GM12892 (cell line): ENCODE measurements at regions not wholly inside any gene's neighbourhood (a gene's known extent, or its start where the extent isn't known, plus 50 kb on each side); places are given as distances from the start of the nearest gene placed in this dataset.

Source experiments
- POLR2A ChIP-seq: IDR thresholded peaks from 2 replicates; pipeline ENCODE4 v1.6.1; 2011; ENCODE audit warnings: low read depth, low read length, control low read depth
- POLR2AphosphoS5 ChIP-seq: IDR thresholded peaks from 2 replicates; pipeline ENCODE4 v1.6.1; 2011; ENCODE audit warnings: low read depth, low read length, control low read depth
- TAF1 ChIP-seq: IDR thresholded peaks from 2 replicates; pipeline ENCODE4 v1.6.1; 2011; ENCODE audit warnings: low read depth, mild to moderate bottlenecking, control low read depth, low read length, borderline replicate concordance

DNA sequence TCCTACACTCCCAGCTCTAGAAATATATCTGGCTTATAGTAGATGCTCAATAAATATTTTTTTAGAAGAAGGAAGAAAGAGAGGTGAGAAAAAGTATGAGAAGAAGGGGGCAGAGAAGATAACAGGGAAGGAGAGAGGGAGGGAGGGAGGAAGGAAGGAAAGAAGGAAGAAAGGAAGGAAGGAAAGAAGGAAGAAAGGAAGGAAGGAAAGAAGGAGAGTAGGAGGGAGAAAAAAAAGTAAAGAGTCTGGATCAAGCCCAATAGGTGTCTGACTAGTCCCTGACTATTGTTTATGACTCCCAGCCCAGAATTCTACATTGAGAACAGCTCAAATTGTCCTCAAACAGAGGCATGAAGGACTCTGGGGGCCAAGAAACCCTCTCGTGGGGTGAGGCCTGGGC, 83.9 kb downstream of the THNSL2 start:
- no peak for TF ChIP-seq POLR2AphosphoS5
- no peak for TF ChIP-seq POLR2A
- TF ChIP-seq TAF1, result no peak
